ENCODE measurements at regions not wholly inside any gene's neighbourhood (a gene's known extent, or its start where the extent isn't known, plus 50 kb on each side); places are given as distances from the start of the nearest gene placed in this dataset.

- Histone ChIP-seq H3K27me3 (ENCODE audit: control insufficient read depth in 1 of 2, insufficient read depth in 2 of 2, low read length in 2 of 2) (peaks cover 2 to 66% of the 10 kb centered on the region in 2 experiments; a peak in 4 of 5 replicates), H4K20me1 (ENCODE audit: insufficient read depth, low read length) (no peaks in the 10 kb centered on the region), H3K9me3 (ENCODE audit: low read length) (no peaks in the 10 kb centered on the region), H3K36me3 (replicated peaks in 1 of 2; ENCODE audit: control insufficient read depth in 1 of 2, insufficient read depth in 2 of 2, low read length in 2 of 2) (no peaks in the 10 kb centered on the region), H3K79me2 (ENCODE audit: insufficient read depth, low read length) (no peaks in the 10 kb centered on the region), H3K9ac (ENCODE audit: insufficient read depth, low read depth, low read length) (no peak overlapping the region), H3K27ac (ENCODE audit: extremely low read length, insufficient read depth, low read length) (no peak overlapping the region), H3K4me3 (replicated peaks in 1 of 3; ENCODE audit: insufficient read depth in 1 of 3, low read depth in 2 of 3, low read length in 3 of 3) (no peak overlapping the region), H3K4me1 (ENCODE audit: insufficient read depth, low read length) (no peaks in the 10 kb centered on the region), H3K4me2 (ENCODE audit: low read depth, low read length) (no peak overlapping the region), H2AFZ (ENCODE audit: low read length) (no peak overlapping the region)
- ChIA-PET POLR2A (no interaction called here), CTCF (ENCODE audit: low intra/inter-chr PET ratio, low total read pairs) (no interaction called here)
- intact Hi-C loops (cut with micrococcal nuclease; ENCODE audit: unreplicated experiment) (no loop called here), in situ Hi-C loops (cut with HindIII; ENCODE audit: extremely low pct_ligation_motif_present, low pct_unique_long_range_greater_than_20kb) (no loop called here)
- FAIRE-seq (no peak), DNase-seq (ENCODE audit: low spot score) (no peak), ATAC-seq (no peak)
- BruUV-seq (replicated peaks): no TSS peak
- WGBS (ENCODE audit: low lambda C conversion rate): 18% methylated on average over 6 of the region's 7 CpGs
- TF ChIP-seq ATF7 (IDR thresholded peaks at IDR 0.05) (peak; percentile 89), ATF7 (CRISPR knock-in tag; IDR thresholded peaks at IDR 0.05) (no peak), DNMT1 (CRISPR knock-in tag; IDR thresholded peaks at IDR 0.05) (no peak), CREB1 (IDR thresholded peaks at IDR 0.05) (peak; percentile 78), CREB1 (CRISPR knock-in tag; IDR thresholded peaks at IDR 0.05) (no peak), CBX1 (IDR thresholded peaks at IDR 0.05; ENCODE audit: low read depth) (no peak), THAP9 (CRISPR knock-in tag; IDR thresholded peaks at IDR 0.05; ENCODE audit: borderline replicate concordance) (no peak)
These were observed 712.5 kb downstream of the BRD1 start for GRCh38 chr22:49115197-49115596.

- no peak overlapping the region for H3K9ac ChIP-seq (ENCODE audit: insufficient read depth, low read depth, low read length)
- H3K9me3 ChIP-seq (ENCODE audit: low read length): no peaks in the 10 kb centered on the region
- ChIA-PET CTCF (ENCODE audit: low intra/inter-chr PET ratio, low total read pairs) (no interaction called here), POLR2A (no interaction called here)
- peaks cover 5 to 64% of the 10 kb centered on the region in 2 experiments; a peak in 4 of 5 replicates for H3K27me3 ChIP-seq (ENCODE audit: control insufficient read depth in 1 of 2, insufficient read depth in 2 of 2, low read length in 2 of 2)
- ATAC-seq: no peak
- FAIRE-seq: no peak
- DNase-seq (ENCODE audit: low spot score): no peak
- H2AFZ ChIP-seq (ENCODE audit: low read length): no peak overlapping the region
- TF ChIP-seq MNT (IDR thresholded peaks at IDR 0.05): 0 out of 2 replicates have a peak, but pooled peaks have one; percentile 15
- no peak for TF ChIP-seq BCLAF1 (IDR thresholded peaks at IDR 0.05)
- H4K20me1 ChIP-seq (ENCODE audit: insufficient read depth, low read length): no peaks in the 10 kb centered on the region
- H3K4me2 ChIP-seq (ENCODE audit: low read depth, low read length): no peak overlapping the region
- no peaks in the 10 kb centered on the region for H3K36me3 ChIP-seq (replicated peaks in 1 of 2; ENCODE audit: control insufficient read depth in 1 of 2, insufficient read depth in 2 of 2, low read length in 2 of 2)
- H3K4me3 ChIP-seq (replicated peaks in 1 of 3; ENCODE audit: insufficient read depth in 1 of 3, low read depth in 2 of 3, low read length in 3 of 3): no peak overlapping the region
- 26% methylated on average over 8 of the region's 12 CpGs for WGBS (ENCODE audit: low lambda C conversion rate)
- in situ Hi-C loops (cut with HindIII; ENCODE audit: extremely low pct_ligation_motif_present, low pct_unique_long_range_greater_than_20kb): no loop called here
- intact Hi-C loops (cut with micrococcal nuclease; ENCODE audit: unreplicated experiment): no loop called here
- no TSS peak for BruUV-seq (replicated peaks)
- H3K27ac ChIP-seq (ENCODE audit: extremely low read length, insufficient read depth, low read length): no peak overlapping the region
- no peaks in the 10 kb centered on the region for H3K79me2 ChIP-seq (ENCODE audit: insufficient read depth, low read length)
- H3K4me1 ChIP-seq (ENCODE audit: insufficient read depth, low read length): no peaks in the 10 kb centered on the region
These were observed 713.9 kb downstream of the BRD1 start for GRCh38 chr22:49113758-49114157.

Measured in HepG2 (cell line).